ENCODE measurements at regions not wholly inside any gene's neighbourhood (a gene's known extent, or its start where the extent isn't known, plus 50 kb on each side); places are given as distances from the start of the nearest gene placed in this dataset.

DNA sequence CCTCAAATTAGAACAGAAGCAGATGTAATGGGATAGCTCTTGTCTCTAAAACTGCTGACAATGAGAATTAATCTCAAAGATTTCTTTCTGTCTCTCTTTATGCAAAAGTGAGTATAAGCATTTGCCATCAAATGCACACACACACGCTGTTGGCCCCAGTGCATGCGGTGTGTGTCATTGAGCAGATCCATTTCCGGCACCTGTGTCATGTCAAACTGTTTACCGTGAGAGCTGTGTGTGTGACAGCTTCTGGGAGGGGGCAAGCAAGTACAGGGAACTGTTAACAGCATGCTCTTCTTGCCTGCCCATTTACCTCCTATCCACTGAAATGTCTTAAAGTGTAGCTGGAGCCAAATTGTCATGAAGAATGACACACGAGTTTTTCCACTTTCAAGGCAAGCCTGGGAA is 297.9 kb upstream of the FAT4 start:
- TF ChIP-seq, protein P1, sequence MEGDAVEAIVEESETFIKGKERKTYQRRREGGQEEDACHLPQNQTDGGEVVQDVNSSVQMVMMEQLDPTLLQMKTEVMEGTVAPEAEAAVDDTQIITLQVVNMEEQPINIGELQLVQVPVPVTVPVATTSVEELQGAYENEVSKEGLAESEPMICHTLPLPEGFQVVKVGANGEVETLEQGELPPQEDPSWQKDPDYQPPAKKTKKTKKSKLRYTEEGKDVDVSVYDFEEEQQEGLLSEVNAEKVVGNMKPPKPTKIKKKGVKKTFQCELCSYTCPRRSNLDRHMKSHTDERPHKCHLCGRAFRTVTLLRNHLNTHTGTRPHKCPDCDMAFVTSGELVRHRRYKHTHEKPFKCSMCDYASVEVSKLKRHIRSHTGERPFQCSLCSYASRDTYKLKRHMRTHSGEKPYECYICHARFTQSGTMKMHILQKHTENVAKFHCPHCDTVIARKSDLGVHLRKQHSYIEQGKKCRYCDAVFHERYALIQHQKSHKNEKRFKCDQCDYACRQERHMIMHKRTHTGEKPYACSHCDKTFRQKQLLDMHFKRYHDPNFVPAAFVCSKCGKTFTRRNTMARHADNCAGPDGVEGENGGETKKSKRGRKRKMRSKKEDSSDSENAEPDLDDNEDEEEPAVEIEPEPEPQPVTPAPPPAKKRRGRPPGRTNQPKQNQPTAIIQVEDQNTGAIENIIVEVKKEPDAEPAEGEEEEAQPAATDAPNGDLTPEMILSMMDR (IDR thresholded peaks at IDR 0.05; ENCODE audit: control extremely low read depth, extremely low read depth, low read depth, missing control alignments): no peak
- DNase-seq (ENCODE audit: extremely low spot score): no peak
- POLR2A ChIA-PET: no interaction called here
- CTCF ChIA-PET: no interaction called here

DNA sequence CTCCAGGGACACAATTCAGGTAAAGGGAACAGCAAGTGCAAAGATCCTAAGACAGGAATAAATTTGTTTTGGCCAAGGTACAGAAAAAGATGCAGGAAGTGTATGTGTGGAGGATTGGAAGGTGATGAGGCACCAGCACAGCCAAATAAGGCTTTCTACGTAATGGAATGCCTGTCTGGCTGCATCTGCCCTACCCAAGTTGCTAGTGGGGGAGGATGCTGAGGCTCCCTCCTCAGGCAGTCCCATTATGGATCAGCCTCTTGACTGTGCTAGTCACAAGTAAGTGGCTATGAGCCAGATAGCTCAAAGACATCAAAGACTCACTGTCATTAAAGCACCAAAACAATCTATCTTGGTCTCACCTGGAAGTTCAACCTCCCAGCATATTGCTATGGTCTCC is 300.9 kb upstream of the FAT4 start:
- CTCF ChIA-PET: interaction anchor here (2.4 kb wide), 1 partner anchor 12 kb away, joined by 6 read pairs; no protein-coding TSS in a partner anchor
- POLR2A ChIA-PET: no interaction called here
- TF ChIP-seq, protein P1 (IDR thresholded peaks at IDR 0.05; ENCODE audit: control extremely low read depth, extremely low read depth, low read depth, missing control alignments): no peak
- DNase-seq (ENCODE audit: extremely low spot score): no peak

DNA sequence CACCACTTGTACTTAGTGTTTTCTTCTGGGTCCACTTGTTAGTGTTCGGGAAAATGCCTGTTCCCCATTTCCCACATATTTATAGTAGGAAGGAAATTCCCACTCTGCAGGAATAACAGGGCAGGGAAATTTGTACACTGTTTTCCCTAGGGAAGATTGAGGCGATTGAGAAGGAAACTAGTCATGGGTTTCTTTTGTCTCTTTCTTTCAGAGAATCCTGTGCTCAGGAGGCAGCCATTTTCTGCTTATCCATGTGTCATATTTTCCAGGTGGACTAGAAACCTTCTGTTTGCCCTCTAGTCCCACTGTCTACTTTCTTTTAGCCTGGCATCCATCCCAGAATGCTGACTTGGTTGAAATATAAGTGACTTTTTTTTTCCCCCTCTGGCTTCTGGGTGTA is 299.1 kb upstream of the ANKRD50 start:
- CTCF ChIA-PET: interaction anchor here (1.0 to 1.5 kb wide), 2 partner anchors 10 to 12 kb away, joined by 4 to 5 read pairs; no protein-coding TSS in a partner anchor
- POLR2A ChIA-PET: no interaction called here
- TF ChIP-seq, protein P1 (IDR thresholded peaks at IDR 0.05; ENCODE audit: control extremely low read depth, extremely low read depth, low read depth, missing control alignments): no peak
- DNase-seq (ENCODE audit: extremely low spot score): no peak

DNA sequence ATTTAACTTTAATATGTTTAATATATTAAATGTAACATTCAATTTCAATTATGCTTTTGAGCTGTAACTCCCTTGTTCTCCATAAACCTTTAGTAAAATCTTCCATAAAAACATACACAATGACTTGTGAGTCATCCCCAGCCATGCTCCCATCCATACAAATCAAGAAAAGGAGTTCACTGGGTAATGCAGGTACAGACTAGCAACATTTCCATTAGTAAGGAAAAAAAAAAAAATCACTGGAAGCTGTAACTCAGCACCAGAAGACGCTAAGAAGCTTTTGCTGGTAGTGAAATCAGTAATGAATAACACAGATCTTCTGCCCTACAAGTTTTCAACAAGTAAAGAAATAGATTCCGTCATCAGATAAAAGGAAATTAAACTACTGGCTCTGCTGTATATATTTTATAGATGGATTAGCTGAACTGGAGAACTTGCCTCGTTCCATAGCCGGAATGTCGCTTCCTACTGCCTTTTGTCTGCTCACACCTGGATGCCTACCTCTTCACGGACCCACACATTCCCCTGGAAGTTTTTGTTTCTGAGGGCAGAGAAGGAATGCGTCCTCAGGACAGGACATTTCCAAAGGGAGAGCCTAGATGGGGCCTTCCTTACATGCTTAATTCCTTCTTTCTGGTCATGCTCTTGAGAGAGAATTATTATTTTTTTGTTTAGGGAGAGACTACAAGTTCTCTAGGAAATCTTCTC is 298.4 kb upstream of the ANKRD50 start:
- POLR2A ChIA-PET: no interaction called here
- TF ChIP-seq, protein P1 (IDR thresholded peaks at IDR 0.05; ENCODE audit: control extremely low read depth, extremely low read depth, low read depth, missing control alignments): no peak
- DNase-seq (ENCODE audit: extremely low spot score): no peak
- CTCF ChIA-PET: no interaction called here

DNA sequence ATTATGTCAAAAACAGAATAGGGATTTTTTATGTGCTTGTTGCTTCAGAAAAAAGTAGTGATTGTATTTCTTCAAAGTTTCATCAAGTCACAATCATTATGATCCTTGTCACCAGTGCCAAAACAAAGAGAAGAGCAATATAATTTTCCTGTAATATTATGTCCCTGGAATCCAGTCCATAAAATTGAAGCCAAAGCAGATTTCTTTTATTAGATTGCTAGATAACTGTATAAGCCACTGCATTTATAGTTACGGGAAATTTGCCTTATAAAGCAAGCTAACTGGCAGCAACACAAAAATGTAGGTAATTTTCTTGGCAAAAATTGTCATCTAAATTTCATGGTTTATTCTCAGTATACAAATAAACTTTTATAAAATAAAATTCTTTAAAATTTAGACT is 296.1 kb upstream of the ANKRD50 start:
- ChIA-PET POLR2A (no interaction called here), CTCF (no interaction called here)
- TF ChIP-seq, protein P1 (IDR thresholded peaks at IDR 0.05; ENCODE audit: control extremely low read depth, extremely low read depth, low read depth, missing control alignments): no peak
- DNase-seq (ENCODE audit: extremely low spot score): no peak

DNA sequence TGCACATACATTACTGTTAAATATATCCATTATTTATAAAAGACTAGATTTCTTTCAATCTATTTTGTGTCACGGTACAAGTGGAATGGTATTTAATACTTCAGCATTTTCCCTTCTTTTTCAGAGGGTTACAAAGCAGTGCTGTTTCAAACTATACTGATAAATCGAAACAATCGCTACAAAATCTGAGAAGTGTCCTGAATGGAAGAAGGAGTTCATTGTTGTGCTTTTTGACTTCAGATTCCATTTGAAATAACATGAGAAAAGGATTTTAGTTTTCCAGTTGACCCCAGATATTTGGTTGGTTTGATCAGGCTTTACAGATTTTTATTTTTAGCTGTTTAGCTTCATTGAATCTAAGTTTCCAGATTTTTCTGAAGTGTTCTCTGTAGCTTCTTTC is 292.1 kb upstream of the ANKRD50 start:
- CTCF ChIA-PET: no interaction called here
- POLR2A ChIA-PET: no interaction called here
- no peak for DNase-seq (ENCODE audit: extremely low spot score)
- TF ChIP-seq, protein P1 (IDR thresholded peaks at IDR 0.05; ENCODE audit: control extremely low read depth, extremely low read depth, low read depth, missing control alignments): no peak

Data from GM10248 (cell line).